GM20000 (cell line): ENCODE measurements at regions not wholly inside any gene's neighbourhood (a gene's known extent, or its start where the extent isn't known, plus 50 kb on each side); places are given as distances from the start of the nearest gene placed in this dataset.
"Not testable (repeated sequence)": the region's sequence is repeated elsewhere in the genome, so short reads cannot be mapped to it uniquely, and the experiment has no call there.

Experiments used
- DNase-seq: peaks from one replicate; pipeline ENCODE4 v3.0.0; 2012; ENCODE audit warnings: low spot score
- TF ChIP-seq, protein P1 (sequence below): IDR thresholded peaks from 2 replicates; pipeline ENCODE4 v1.5.1; 2012; ENCODE audit warnings: mild to moderate bottlenecking, control low read depth; ENCODE audit errors: extremely low read depth, missing control alignments

DNA sequence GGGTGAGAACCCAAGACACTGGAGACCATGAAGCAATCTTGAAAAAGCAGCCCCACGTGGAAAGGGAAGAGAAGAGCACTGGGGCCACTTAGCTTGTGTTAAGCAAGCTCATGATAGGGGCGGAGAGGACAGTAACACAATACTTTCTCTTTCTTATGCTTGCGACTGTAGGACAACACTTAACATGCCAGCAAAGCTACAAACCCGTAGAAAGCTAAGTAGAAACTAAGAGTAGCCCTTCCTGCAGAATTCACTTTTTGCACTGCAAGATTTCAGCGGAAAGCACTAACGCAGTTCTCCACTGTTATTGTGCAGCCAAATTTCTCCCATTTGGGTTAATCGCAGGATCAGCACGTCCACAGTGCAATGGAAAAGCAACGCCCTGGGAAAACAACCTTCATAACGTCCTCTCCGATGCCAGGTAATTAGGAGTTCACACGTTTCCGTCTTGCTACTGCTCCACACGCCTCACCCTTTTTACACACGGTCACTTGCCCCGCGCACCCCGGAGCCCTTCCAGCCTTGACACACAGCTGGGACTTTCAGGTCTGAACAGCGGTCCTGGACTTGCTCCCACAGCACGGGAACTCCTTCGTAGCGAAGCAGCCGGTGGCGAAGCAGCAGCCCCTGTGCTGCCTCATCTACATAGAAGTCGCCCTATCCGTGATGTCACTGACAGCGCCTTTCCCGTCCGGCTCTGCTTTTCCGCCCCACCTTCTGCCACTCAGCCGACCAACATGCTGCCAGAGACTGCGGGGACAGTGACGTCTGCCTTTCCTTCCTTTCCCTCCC is 148.6 kb downstream of the PPIAL4G start:
- peak; percentile 63 for DNase-seq

DNA sequence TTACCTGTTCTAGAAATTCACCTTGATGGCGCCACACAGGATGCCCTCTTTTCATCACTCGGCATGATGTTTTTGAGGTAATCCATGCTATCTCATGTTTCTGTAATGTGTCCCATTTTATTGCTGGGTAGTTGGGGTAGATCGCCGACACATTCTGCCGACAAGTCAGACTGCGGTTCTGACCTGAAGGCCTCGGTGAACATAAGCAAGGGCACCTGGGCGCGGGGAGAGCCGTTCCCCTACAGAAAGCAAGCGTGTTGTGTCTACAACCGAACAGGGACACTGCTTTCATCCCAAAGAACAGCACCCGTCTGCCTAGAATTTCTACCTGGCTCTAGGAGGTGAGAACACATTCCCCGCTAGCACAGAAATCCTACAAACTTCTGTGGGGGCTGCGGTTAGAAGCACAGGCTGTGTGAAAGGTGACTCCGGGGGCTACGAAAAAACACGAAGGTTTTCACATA is 149.2 kb downstream of the PPIAL4G start:
- TF ChIP-seq, protein P1, sequence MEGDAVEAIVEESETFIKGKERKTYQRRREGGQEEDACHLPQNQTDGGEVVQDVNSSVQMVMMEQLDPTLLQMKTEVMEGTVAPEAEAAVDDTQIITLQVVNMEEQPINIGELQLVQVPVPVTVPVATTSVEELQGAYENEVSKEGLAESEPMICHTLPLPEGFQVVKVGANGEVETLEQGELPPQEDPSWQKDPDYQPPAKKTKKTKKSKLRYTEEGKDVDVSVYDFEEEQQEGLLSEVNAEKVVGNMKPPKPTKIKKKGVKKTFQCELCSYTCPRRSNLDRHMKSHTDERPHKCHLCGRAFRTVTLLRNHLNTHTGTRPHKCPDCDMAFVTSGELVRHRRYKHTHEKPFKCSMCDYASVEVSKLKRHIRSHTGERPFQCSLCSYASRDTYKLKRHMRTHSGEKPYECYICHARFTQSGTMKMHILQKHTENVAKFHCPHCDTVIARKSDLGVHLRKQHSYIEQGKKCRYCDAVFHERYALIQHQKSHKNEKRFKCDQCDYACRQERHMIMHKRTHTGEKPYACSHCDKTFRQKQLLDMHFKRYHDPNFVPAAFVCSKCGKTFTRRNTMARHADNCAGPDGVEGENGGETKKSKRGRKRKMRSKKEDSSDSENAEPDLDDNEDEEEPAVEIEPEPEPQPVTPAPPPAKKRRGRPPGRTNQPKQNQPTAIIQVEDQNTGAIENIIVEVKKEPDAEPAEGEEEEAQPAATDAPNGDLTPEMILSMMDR: no peak
- no peak for DNase-seq

More for the DNA sequence above, 148.6 kb downstream of the PPIAL4G start:
- TF ChIP-seq, protein P1: no peak

DNA sequence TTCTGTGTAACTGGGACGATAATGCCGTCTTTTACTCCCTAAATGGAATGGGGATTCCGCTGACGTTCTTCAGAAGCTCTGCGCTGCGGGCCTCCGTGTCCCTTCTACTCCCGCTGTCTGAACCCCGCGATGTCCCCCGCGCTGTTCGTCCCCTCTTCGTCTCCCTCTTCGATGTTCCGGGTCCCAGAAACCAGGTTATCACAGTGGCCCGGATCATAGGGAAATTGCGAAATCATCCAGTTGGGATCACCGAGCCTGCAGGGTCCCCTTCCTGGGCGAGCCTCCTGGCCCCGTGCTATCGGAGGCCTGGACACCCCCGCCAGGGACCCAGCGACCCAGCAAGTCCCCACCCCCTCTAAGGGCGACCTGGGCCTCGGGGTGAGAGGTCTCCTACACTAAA is 154.2 kb downstream of the PPIAL4G start:
- TF ChIP-seq, protein P1: no peak

DNA sequence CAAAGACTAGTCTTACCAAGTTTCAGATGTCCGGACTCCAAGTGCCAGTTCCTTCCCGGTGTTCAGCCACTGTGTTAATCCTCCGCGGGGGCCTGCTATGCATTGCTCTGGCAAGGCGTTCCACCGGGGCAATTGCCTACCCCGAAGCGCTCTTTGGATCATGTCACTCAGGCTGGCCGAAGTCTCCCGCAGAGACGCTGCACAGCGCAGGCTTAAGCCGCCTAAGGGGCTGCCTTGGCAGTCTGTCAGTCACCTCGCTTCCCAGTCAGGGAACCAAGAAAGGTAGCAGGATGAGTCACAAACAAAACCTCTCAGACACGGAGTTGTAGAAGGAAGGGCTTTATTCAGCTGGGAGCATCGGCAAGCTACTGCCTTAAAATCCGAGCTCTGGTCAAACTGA is 158.1 kb downstream of the PPIAL4G start:
- DNase-seq: not testable (repeated sequence)

More for the DNA sequence above, 154.2 kb downstream of the PPIAL4G start:
- no peak for DNase-seq

DNA sequence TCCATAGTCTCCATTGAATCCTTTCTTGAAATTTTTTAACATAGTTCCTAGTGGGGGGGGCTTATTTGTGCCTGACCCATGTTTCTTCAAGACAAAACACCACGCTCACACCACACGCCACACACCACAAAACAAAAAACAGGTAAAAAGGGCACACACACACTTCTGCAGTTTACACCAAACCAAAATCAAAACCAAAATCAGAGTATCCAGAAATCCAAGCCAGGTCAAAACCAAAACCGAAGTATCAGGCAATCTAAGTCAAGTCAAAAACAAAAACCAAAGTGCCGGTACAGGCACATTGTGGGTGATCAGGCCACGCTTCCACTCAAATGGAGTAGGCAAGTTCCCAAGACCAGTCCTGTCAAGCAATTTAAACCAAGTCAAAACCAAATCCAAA is 158.6 kb downstream of the PPIAL4G start:
- DNase-seq: not testable (repeated sequence)

DNA sequence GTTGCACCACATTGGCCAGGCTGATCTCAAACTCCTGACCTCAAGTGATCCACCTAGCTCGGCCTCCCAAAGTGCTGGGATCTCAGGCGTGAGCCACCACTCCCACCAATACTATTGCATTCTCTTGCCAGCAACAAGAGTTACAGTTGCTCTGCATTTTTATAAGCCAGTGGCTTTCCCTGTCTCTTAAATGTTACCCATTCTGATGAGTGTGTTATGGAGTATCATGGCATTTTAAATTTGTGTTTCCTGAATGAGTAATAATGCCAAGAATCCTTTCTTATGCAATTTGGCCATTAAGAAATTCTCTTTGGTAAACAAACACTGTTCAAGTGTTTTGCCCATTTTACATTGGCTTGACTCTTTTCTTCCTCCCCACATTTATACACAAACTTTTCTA is 163.0 kb downstream of the PPIAL4G start:
- DNase-seq: not testable (repeated sequence)

DNA sequence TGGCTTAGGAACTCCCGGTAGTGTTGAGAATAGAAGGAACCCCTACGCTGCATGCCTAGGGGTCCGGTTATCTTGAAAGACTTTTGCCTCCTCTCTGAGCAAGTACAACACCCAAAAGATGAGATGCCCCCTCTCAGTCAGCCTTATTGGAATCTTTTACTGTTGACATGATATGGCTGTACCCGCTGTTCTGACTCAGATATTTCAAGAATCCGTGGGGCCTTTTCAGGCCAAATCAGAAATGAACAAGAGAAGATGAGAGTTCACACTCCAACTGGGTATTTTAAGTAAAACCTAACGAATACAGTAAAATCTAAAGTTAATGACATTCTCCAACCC is 164.2 kb downstream of the PPIAL4G start:
- no peak for DNase-seq
- TF ChIP-seq, protein P1: no peak

DNA sequence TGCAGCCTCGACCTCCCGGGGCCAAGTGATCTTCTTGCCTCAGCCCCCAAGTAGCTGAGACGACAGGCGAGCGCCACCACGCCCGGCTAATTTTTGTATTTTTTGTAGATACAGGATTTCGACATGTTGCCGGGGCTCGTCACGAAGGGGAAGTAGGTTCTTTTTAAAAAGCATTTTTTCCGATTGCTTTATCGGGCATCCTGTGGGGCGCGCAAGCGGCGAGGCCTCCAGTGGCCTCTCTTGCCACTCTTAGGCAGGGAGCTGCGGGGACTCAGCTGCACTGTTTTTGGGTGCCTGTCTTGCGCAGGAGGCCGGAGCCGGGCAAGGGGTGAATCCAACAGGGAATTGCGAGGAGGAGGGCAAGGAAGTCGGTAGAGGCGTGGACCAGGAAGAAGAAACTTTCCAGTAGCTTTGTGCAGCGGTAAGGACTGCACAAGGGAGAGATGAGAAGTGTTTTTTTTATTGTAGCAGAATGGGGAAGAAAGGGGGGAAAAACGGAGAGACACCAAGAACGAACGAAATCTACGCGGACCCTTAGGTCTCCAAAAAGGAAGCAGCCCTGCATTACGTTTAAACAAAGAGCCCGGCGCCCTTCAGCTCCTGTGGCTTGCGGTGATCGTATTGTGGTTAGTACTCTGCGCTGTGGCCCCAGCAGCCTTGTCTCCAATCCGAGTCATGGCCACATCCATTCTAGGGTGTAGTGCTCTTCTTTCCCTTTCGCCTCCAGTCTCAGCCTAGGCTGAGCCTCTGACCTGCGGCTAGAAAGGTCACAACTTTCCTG is 164.8 kb downstream of the PPIAL4G start:
- peak; percentile 75 for DNase-seq
- TF ChIP-seq, protein P1: no peak

DNA sequence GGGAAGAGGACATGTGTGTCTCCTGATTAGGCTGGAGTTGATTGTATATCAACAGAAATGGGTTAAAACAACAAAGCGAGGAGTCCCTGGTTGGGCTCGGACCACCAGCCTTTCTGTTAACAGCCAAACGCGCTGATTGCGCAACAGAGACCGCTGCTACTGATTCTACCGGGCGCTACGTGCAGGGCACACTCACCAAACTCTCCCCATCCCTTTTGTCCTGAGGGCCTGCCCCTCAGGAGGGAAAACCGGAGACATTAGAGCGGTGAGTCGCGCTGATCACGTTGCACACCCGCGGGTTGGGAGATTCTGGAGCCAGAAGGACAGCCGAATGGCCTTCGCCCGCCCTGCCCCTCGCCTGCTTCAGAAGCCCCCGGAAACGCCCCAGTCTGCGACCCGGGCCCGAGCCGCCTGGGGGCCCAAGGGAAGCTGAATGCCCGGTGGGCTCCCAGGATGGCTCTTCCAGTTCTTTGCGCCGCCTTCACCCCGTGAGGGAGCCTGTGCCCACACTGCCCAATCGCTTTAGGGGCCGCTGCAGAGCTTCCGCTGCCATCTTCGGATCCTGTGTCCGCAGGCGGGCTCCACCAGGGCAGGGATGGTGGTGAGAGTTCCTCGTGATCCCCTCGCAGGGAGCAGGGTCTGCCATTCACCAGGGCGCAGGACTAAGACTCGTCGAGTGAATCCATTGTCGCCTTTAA is 165.4 kb upstream of the NBPF11 start:
- DNase-seq: no peak
- TF ChIP-seq, protein P1: no peak
